22Rv1 (cell line): ENCODE measurements at regions not wholly inside any gene's neighbourhood (a gene's known extent, or its start where the extent isn't known, plus 50 kb on each side); places are given as distances from the start of the nearest gene placed in this dataset.
"Not testable (repeated sequence)": the region's sequence is repeated elsewhere in the genome, so short reads cannot be mapped to it uniquely, and the experiment has no call there.

ENCODE experiments used
- ZFX ChIP-seq: fragments of 450-650 bp; IDR thresholded peaks from 2 replicates; pipeline ENCODE4 v1.6.1; 2017; ENCODE audit warnings: antibody characterized with exemption, borderline replicate concordance
- TF ChIP-seq, protein P1 (sequence below): fragments of 450-650 bp; IDR thresholded peaks from 2 replicates; pipeline ENCODE4 v1.5.1; 2017; ENCODE audit warnings: mild to moderate bottlenecking

DNA sequence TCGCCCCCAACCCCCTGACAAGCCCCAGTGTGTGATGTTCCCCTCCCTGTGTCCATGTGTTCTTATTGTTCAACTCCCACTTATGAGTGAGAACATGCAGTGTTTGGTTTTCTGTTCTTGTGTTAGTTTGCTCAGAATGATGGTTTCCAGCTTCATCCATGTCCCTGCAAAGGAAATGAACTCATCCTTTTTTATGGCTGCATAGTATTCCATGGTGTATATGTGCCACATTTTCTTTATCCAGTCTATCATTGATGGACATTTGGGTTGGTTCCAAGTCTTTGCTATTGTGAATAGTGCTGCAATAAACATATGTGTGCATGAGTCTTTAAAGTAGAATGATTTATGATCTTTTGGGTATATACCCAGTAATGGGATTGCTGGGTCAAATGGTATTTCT lies 107.5 kb downstream of the UTP18 start:
- TF ChIP-seq, protein P1, sequence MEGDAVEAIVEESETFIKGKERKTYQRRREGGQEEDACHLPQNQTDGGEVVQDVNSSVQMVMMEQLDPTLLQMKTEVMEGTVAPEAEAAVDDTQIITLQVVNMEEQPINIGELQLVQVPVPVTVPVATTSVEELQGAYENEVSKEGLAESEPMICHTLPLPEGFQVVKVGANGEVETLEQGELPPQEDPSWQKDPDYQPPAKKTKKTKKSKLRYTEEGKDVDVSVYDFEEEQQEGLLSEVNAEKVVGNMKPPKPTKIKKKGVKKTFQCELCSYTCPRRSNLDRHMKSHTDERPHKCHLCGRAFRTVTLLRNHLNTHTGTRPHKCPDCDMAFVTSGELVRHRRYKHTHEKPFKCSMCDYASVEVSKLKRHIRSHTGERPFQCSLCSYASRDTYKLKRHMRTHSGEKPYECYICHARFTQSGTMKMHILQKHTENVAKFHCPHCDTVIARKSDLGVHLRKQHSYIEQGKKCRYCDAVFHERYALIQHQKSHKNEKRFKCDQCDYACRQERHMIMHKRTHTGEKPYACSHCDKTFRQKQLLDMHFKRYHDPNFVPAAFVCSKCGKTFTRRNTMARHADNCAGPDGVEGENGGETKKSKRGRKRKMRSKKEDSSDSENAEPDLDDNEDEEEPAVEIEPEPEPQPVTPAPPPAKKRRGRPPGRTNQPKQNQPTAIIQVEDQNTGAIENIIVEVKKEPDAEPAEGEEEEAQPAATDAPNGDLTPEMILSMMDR, result not testable (repeated sequence)
- not testable (repeated sequence) for TF ChIP-seq ZFX
